WTC11 (cell line): ENCODE measurements at regions not wholly inside any gene's neighbourhood (a gene's known extent, or its start where the extent isn't known, plus 50 kb on each side); places are given as distances from the start of the nearest gene placed in this dataset.

Experiments used
- CREB1 ChIP-seq: sonication (generic); formaldehyde crosslinking; IDR thresholded peaks from 2 replicates; pipeline ENCODE4 v1.8.0; 2023; ENCODE audit warnings: mild to moderate bottlenecking, missing genetic modification reagents
- JUN ChIP-seq: sonication (generic); formaldehyde crosslinking; IDR thresholded peaks from 2 replicates; pipeline ENCODE4 v1.8.0; 2023; ENCODE audit warnings: mild to moderate bottlenecking, missing genetic modification reagents
- NFE2L1 ChIP-seq: sonication (generic); formaldehyde crosslinking; IDR thresholded peaks from 2 replicates; pipeline ENCODE4 v1.8.1; 2023; ENCODE audit warnings: missing genetic modification reagents
- TF ChIP-seq, protein P1 (sequence below): fragments of 200-600 bp; IDR thresholded peaks from 2 replicates; pipeline ENCODE4 v1.8.0; 2022; ENCODE audit warnings: antibody characterized with exemption
- TF ChIP-seq, protein P2 (sequence below): sonication (generic); formaldehyde crosslinking; IDR thresholded peaks from 2 replicates; pipeline ENCODE4 v1.8.0; 2022; ENCODE audit warnings: mild to moderate bottlenecking, missing genetic modification reagents
- TF ChIP-seq, protein P3 (sequence below): sonication (generic); formaldehyde crosslinking; IDR thresholded peaks from 2 replicates; pipeline ENCODE4 v1.8.1; 2023; ENCODE audit warnings: mild to moderate bottlenecking, missing genetic modification reagents, moderate library complexity
- TF ChIP-seq, protein P4 (sequence below): sonication (generic); formaldehyde crosslinking; IDR thresholded peaks from 2 replicates; pipeline ENCODE4 v1.8.1; 2022; ENCODE audit warnings: mild to moderate bottlenecking, moderate library complexity, missing genetic modification reagents
- TF ChIP-seq, protein P5 (sequence below): sonication (generic); formaldehyde crosslinking; IDR thresholded peaks from 2 replicates; pipeline ENCODE4 v1.8.0; 2022; ENCODE audit warnings: mild to moderate bottlenecking, missing genetic modification reagents
- TF ChIP-seq, protein P6 (sequence below): sonication (generic); formaldehyde crosslinking; IDR thresholded peaks from 2 replicates; pipeline ENCODE4 v1.8.1; 2022; ENCODE audit warnings: low read depth, mild to moderate bottlenecking, moderate library complexity, missing genetic modification reagents, borderline replicate concordance

DNA sequence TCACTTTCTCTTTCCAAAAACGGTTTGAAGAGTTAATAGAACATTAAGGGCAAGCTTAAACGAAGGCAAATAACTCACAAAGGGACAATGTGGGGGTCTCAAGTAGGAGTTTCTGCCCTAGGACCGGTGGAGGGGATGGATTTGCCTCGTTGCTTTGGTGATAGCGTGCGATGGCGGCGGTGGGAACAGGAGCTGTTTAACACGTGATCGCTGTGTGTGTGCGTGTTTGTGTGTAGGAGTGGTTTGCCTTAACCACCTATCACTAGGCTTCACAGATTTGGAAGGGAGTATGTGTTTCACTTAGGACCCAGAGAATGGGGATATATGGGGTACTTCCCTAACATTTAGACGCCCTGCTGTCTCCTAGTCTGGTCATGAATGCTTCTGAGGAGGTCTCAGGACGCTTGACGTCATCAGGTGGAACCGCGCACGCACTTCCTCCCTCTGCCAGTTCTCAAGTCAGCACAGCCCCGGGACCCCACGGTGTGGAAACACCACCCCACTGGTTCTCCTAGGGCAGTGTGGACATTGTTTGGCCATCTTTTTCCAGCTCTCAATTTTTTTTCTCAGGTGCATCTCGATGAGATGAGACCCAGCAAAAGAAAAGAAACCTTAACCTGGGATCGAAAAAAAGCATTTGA is 231.2 kb downstream of the ATP23 start:
- TF ChIP-seq, protein P1, sequence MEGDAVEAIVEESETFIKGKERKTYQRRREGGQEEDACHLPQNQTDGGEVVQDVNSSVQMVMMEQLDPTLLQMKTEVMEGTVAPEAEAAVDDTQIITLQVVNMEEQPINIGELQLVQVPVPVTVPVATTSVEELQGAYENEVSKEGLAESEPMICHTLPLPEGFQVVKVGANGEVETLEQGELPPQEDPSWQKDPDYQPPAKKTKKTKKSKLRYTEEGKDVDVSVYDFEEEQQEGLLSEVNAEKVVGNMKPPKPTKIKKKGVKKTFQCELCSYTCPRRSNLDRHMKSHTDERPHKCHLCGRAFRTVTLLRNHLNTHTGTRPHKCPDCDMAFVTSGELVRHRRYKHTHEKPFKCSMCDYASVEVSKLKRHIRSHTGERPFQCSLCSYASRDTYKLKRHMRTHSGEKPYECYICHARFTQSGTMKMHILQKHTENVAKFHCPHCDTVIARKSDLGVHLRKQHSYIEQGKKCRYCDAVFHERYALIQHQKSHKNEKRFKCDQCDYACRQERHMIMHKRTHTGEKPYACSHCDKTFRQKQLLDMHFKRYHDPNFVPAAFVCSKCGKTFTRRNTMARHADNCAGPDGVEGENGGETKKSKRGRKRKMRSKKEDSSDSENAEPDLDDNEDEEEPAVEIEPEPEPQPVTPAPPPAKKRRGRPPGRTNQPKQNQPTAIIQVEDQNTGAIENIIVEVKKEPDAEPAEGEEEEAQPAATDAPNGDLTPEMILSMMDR = no peak
- TF ChIP-seq, protein P2, sequence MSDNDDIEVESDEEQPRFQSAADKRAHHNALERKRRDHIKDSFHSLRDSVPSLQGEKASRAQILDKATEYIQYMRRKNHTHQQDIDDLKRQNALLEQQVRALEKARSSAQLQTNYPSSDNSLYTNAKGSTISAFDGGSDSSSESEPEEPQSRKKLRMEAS (CRISPR knock-in tag) = no peak
- TF ChIP-seq NFE2L1 (CRISPR knock-in tag) (no peak), JUN (no peak), CREB1 (CRISPR knock-in tag) (no peak)
- TF ChIP-seq, protein P3, sequence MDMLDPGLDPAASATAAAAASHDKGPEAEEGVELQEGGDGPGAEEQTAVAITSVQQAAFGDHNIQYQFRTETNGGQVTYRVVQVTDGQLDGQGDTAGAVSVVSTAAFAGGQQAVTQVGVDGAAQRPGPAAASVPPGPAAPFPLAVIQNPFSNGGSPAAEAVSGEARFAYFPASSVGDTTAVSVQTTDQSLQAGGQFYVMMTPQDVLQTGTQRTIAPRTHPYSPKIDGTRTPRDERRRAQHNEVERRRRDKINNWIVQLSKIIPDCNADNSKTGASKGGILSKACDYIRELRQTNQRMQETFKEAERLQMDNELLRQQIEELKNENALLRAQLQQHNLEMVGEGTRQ (CRISPR knock-in tag) = no peak
- TF ChIP-seq, protein P4, sequence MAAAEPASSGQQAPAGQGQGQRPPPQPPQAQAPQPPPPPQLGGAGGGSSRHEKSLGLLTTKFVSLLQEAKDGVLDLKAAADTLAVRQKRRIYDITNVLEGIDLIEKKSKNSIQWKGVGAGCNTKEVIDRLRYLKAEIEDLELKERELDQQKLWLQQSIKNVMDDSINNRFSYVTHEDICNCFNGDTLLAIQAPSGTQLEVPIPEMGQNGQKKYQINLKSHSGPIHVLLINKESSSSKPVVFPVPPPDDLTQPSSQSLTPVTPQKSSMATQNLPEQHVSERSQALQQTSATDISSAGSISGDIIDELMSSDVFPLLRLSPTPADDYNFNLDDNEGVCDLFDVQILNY (CRISPR knock-in tag) = no peak
- TF ChIP-seq, protein P5, sequence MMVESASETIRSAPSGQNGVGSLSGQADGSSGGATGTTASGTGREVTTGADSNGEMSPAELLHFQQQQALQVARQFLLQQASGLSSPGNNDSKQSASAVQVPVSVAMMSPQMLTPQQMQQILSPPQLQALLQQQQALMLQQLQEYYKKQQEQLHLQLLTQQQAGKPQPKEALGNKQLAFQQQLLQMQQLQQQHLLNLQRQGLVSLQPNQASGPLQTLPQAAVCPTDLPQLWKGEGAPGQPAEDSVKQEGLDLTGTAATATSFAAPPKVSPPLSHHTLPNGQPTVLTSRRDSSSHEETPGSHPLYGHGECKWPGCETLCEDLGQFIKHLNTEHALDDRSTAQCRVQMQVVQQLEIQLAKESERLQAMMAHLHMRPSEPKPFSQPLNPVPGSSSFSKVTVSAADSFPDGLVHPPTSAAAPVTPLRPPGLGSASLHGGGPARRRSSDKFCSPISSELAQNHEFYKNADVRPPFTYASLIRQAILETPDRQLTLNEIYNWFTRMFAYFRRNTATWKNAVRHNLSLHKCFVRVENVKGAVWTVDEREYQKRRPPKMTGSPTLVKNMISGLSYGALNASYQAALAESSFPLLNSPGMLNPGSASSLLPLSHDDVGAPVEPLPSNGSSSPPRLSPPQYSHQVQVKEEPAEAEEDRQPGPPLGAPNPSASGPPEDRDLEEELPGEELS (CRISPR knock-in tag) = no peak
- TF ChIP-seq, protein P6, sequence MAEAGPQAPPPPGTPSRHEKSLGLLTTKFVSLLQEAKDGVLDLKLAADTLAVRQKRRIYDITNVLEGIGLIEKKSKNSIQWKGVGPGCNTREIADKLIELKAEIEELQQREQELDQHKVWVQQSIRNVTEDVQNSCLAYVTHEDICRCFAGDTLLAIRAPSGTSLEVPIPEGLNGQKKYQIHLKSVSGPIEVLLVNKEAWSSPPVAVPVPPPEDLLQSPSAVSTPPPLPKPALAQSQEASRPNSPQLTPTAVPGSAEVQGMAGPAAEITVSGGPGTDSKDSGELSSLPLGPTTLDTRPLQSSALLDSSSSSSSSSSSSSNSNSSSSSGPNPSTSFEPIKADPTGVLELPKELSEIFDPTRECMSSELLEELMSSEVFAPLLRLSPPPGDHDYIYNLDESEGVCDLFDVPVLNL (CRISPR knock-in tag) = no peak
